K562 (cell line): ENCODE measurements at regions not wholly inside any gene's neighbourhood (a gene's known extent, or its start where the extent isn't known, plus 50 kb on each side); places are given as distances from the start of the nearest gene placed in this dataset.

Experiments used
- ATAC-seq: fragments of 200-7000 bp; cut with Tn5 transposase; 3 replicates; pipeline ENCODE4 v1.9.1; 2020; ENCODE audit warnings: moderate library complexity
- BruUV-seq: library from RNA; stranded (reverse); fragments of 400-500 nt; replicated peaks from 2 replicates; lab custom pipeline; 2021; lab: Mats Ljungman, UMichigan
- CTCF ChIA-PET: fragments of 300-600 bp; formaldehyde crosslinking; extraction: SDS; loops from one replicate; lab custom pipeline; 2021; ENCODE audit warnings: low intra/inter-chr PET ratio; lab: Yijun Ruan, JAX
- POLR2A ChIA-PET: fragments of 300-600, 350-650 bp; sonication (Branson Sonifier 250); formaldehyde crosslinking; extraction: SDS; loops from one replicate; lab custom pipeline; 2021; ENCODE audit warnings: antibody characterized with exemption, inconsistent platforms; lab: Yijun Ruan, JAX
- DNase-seq, 4 experiments: peaks; one replicate each; pipeline versions ENCODE4 v3.0.0 to v3.0.0-alpha.2; 2011 to 2018; ENCODE audit warnings: low spot score in 3 of 4, mixed read lengths in 3 of 4; ENCODE audit errors: extremely low read depth in 1 of 4
- FAIRE-seq: peaks from 2 replicates; lab custom pipeline; 2011; peaks lifted over from hg19 to GRCh38; lab: Jason Lieb, UNC
- H2AFZ ChIP-seq: 2 replicates; pipeline ENCODE4 v1.6.0; 2011; ENCODE audit warnings: low read depth, low read length, control low read depth, inconsistent platforms
- H3K27ac ChIP-seq: fragments of 200-600 bp; 3 replicates; pipeline ENCODE4 v1.8.0; 2011; ENCODE audit warnings: low read depth, mild to moderate bottlenecking, control low read depth, inconsistent platforms, low read length, moderate library complexity, mixed read lengths; ENCODE audit errors: extremely low read depth
- H3K27me3 ChIP-seq, 2 experiments: fragments of 300-600 bp in 1 of 2; 2 replicates in 1 of 2; 3 replicates in 1 of 2; pipeline versions ENCODE4 v1.6.0 to v1.8.0; 2011; ENCODE audit warnings: inconsistent platforms in 2 of 2, low read length in 2 of 2, mild to moderate bottlenecking in 1 of 2, mixed read lengths in 1 of 2, moderate library complexity in 1 of 2; ENCODE audit not compliant: control insufficient read depth in 2 of 2, insufficient read depth in 2 of 2
- H3K36me3 ChIP-seq: fragments of 300-600 bp; 3 replicates; pipeline ENCODE4 v1.8.0; 2011; ENCODE audit warnings: mild to moderate bottlenecking, low read length, inconsistent platforms; ENCODE audit not compliant: control insufficient read depth, insufficient read depth
- H3K4me1 ChIP-seq, 2 experiments: fragments of 200-600 bp in 1 of 2; replicated peaks in 1 of 2; 2 replicates in 1 of 2; 3 replicates in 1 of 2; pipeline versions ENCODE4 v1.5.1 to v1.8.0; 2011; ENCODE audit warnings: inconsistent platforms in 2 of 2, low read length in 2 of 2, mild to moderate bottlenecking in 1 of 2, mixed read lengths in 1 of 2, moderate library complexity in 1 of 2; ENCODE audit not compliant: control insufficient read depth in 2 of 2, insufficient read depth in 2 of 2
- H3K4me2 ChIP-seq: 2 replicates; pipeline ENCODE4 v1.6.1; 2011; ENCODE audit warnings: low read length, control low read depth, inconsistent platforms, mixed read lengths; ENCODE audit not compliant: insufficient read depth
- H3K4me3 ChIP-seq: fragments of 200-600 bp; sonication (generic), shearing (Covaris generic); 2 replicates; pipeline ENCODE4 v1.5.1; 2016; ENCODE audit warnings: control low read depth, inconsistent platforms
- H3K79me2 ChIP-seq: fragments of 200-600 bp; 3 replicates; pipeline ENCODE4 v1.8.0; 2011; ENCODE audit warnings: low read length, inconsistent platforms; ENCODE audit not compliant: control insufficient read depth, insufficient read depth
- H3K9ac ChIP-seq, 2 experiments: 2 replicates each; pipeline versions ENCODE4 v1.6.0 to v1.6.1; 2011; ENCODE audit warnings: low read depth in 2 of 2, low read length in 2 of 2, control low read depth in 1 of 2, inconsistent platforms in 1 of 2, mild to moderate bottlenecking in 1 of 2, mixed read lengths in 1 of 2; ENCODE audit not compliant: insufficient read depth in 1 of 2
- H3K9me1 ChIP-seq: one replicate; pipeline ENCODE4 v1.6.0; 2011; ENCODE audit warnings: inconsistent platforms, mild to moderate bottlenecking, low read length, moderate library complexity; ENCODE audit not compliant: control insufficient read depth, insufficient read depth
- H3K9me3 ChIP-seq: replicated peaks from 2 replicates; pipeline ENCODE4 v1.5.1; 2011; ENCODE audit warnings: low read depth, low read length, inconsistent platforms; ENCODE audit not compliant: control insufficient read depth, insufficient read depth
- H4K20me1 ChIP-seq: replicated peaks from 2 replicates; pipeline ENCODE4 v1.6.1; 2011; ENCODE audit warnings: low read length, inconsistent platforms, mixed read lengths; ENCODE audit not compliant: control insufficient read depth, insufficient read depth
- BCOR ChIP-seq: fragments of 450-650 bp; IDR thresholded peaks from 2 replicates; pipeline ENCODE4 v1.6.1; 2016
- ESRRA ChIP-seq: fragments of 450-650 bp; IDR thresholded peaks from 2 replicates; pipeline ENCODE4 v1.6.1; 2014; ENCODE audit warnings: low read depth, mild to moderate bottlenecking, moderate library complexity, borderline replicate concordance
- MAZ ChIP-seq, 2 experiments: fragments of 450-650 bp in 1 of 2; sonication (generic) in 1 of 2; formaldehyde crosslinking; IDR thresholded peaks in 1 of 2; conservative IDR thresholded peaks in 1 of 2; 2 replicates each; pipeline versions ENCODE4 v1.4.0 to v1.5.0; 2020; ENCODE audit warnings: mild to moderate bottlenecking in 1 of 2, missing genetic modification reagents in 1 of 2
- MXD1 ChIP-seq: fragments of 250-450 bp; sonication (Bioruptor Pico); IDR thresholded peaks from 2 replicates; pipeline ENCODE4 v1.8.0; 2021; ENCODE audit warnings: borderline replicate concordance, mild to moderate bottlenecking, moderate library complexity; ENCODE audit not compliant: poor library complexity, severe bottlenecking
- PBX2 ChIP-seq, 2 experiments: IDR thresholded peaks in 1 of 2; conservative IDR thresholded peaks in 1 of 2; 2 replicates each; pipeline ENCODE4 v1.6.1; 2016; ENCODE audit warnings: low read depth in 2 of 2, mild to moderate bottlenecking in 1 of 2, missing compliant biosample characterization in 1 of 2, missing genetic modification characterization in 1 of 2, moderate library complexity in 1 of 2
- ZNF253 ChIP-seq: fragments of 250-450 bp; sonication (Bioruptor Pico); conservative IDR thresholded peaks from 2 replicates; pipeline ENCODE4 v1.6.1; 2021; ENCODE audit warnings: mild to moderate bottlenecking
- ZNF76 ChIP-seq: fragments of 250-450 bp; sonication (Bioruptor Pico); IDR thresholded peaks from 2 replicates; pipeline ENCODE4 v1.4.0; 2020; ENCODE audit warnings: mild to moderate bottlenecking, moderate library complexity, borderline replicate concordance
- WGBS: fragments of 100-300 bp; shearing (Covaris generic); methylation state at CpG from one replicate; pipeline ENCODE4 v1.1.6; 2016; ENCODE audit warnings: low coverage, mixed read lengths; ENCODE audit not compliant: insufficient coverage; ENCODE audit errors: missing lambda C conversion rate; 5-methylcytosine and 5-hydroxymethylcytosine counted together
- in situ Hi-C: fragments of 300-500 bp; cut with MboI; formaldehyde crosslinking; loops from 4 replicates; pipeline ENCODE4 v1.15.0; 2018; ENCODE audit warnings: inconsistent platforms, mixed read lengths
- intact Hi-C: fragments of 100-400 bp; cut with micrococcal nuclease; formaldehyde crosslinking; loops from 2 replicates; pipeline ENCODE4 v1.14.2; 2022

- TF ChIP-seq MXD1 (CRISPR knock-in tag): no peak
- TF ChIP-seq ESRRA: no peak
- TF ChIP-seq ZNF76 (CRISPR knock-in tag): no peak
- TF ChIP-seq BCOR: no peak
- TF ChIP-seq MAZ (CRISPR knock-in tag; conservative IDR thresholded peaks at IDR 0.05 in 1 of 2, IDR thresholded peaks at IDR 0.05 in 1 of 2): no peak
- no peak for TF ChIP-seq PBX2 (CRISPR knock-in tag; IDR thresholded peaks at IDR 0.05; ENCODE audit: low read depth)
- no peak for TF ChIP-seq PBX2 (tag; conservative IDR thresholded peaks at IDR 0.05; ENCODE audit: low read depth)
Observed at GRCh38 chr18:45349467-45349866, 265.8 kb upstream of the SLC14A2 start (continued).

- intact Hi-C loops: no loop called here
- POLR2A ChIA-PET: no interaction called here
- Histone ChIP-seq H4K20me1 (no peaks in the 10 kb centered on the region), H3K27ac (no peak overlapping the region), H3K4me1 (no peaks in the 10 kb centered on the region), H3K4me2 (no peak overlapping the region), H3K36me3 (no peaks in the 10 kb centered on the region), H3K27me3 (no peaks in the 10 kb centered on the region), H2AFZ (no peak overlapping the region), H3K9ac (no peak overlapping the region), H3K79me2 (no peaks in the 10 kb centered on the region), H3K9me3 (no peaks in the 10 kb centered on the region), H3K4me3 (no peak overlapping the region), H3K9me1 (no peaks in the 10 kb centered on the region)
- no peak for FAIRE-seq
- CTCF ChIA-PET: no interaction called here
- DNase-seq: no peak
- TF ChIP-seq ZNF253 (CRISPR knock-in tag): no peak
- in situ Hi-C loops: no loop called here
- no peak for ATAC-seq
- 2% methylated on average over 9 of the region's 11 CpGs for WGBS
- BruUV-seq: no TSS peak
Observed at GRCh38 chr18:45350404-45351156, 264.7 kb upstream of the SLC14A2 start.
